ENCODE measurements at regions not wholly inside any gene's neighbourhood (a gene's known extent, or its start where the extent isn't known, plus 50 kb on each side); places are given as distances from the start of the nearest gene placed in this dataset.

DNA sequence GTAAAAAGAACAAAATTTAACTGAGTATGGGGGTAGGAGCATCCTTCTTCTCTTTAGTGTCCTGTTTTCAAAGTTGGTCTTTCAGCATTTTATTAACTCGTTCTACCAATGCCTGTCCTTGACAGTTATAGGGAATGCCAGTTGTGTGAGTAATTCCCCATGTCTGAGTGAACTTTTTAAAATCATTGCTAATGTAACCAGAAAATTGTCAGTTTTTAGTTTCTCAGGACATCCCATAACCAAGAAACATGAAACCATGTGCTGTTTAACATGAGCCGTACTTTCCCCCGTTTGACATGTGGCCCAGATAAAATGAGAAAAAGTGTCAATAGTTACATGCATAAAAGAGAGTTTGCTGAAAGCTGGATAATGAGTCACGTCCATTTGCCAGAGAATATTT lies 71.4 kb upstream of the ARL4D start:
- H3K4me2 ChIP-seq: no peak overlapping the region
- peaks cover 12% of the 10 kb centered on the region for H3K4me1 Mint-ChIP-seq
- H3K79me2 ChIP-seq (ENCODE audit: low read depth): no peaks in the 10 kb centered on the region

DNA sequence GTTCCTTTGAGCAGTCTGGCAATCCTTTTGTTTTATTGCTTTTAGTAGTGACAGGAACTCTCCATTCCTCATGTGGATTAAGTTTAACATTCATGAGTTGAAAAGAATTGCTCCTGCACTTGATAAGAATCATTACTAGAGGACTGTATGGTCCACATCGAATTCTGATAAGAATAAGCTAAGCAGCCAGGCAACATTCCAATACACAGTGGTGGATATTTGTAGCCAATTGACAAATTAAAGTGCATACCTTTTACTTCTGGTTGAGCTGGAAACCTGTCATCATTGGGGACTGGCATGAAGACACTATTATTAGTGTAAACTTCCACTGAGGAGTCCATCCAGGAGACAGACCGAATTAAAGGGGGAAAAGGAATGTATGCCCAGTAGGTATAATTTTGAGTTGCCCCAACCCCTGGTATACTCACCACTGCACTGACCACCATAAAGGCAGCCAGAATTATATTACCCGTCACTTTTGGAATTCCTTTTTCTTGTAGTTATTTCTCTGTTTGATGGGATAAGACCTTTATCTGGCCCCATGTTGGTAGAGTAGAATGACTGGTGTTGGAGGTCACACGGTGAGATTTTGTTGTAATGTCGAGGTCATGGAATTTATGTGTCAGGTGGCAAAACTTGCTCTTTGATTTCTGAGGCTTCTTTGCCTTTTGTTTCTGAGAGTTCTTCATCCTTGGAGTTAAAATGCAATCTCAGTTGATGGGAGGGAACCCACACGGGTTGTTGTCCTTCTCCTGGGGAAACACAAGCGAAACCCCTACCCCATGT lies 72.1 kb upstream of the ARL4D start:
- no peaks in the 10 kb centered on the region for H4K20me1 ChIP-seq (ENCODE audit: low read depth)
- Mint-ChIP-seq H3K27me3 (ENCODE audit: insufficient read depth, low read depth) (peaks cover 2% of the 10 kb centered on the region), H3K27ac (peak overlapping the region; percentile 36), H3K4me1 (peaks cover 8% of the 10 kb centered on the region), H3K36me3 (peaks cover 2% of the 10 kb centered on the region), H3K9me3 (peaks cover 4% of the 10 kb centered on the region), H3K4me3 (no peak overlapping the region)
- H3K27me3 ChIP-seq: no peaks in the 10 kb centered on the region
- H3K9me3 ChIP-seq (ENCODE audit: low read depth): no peaks in the 10 kb centered on the region
- no peak overlapping the region for H3K4me3 ChIP-seq
- no peak overlapping the region for H3K4me2 ChIP-seq
- no peak overlapping the region for H3K9ac ChIP-seq
- H3K27ac ChIP-seq: no peak overlapping the region
- no peaks in the 10 kb centered on the region for H3K36me3 ChIP-seq
- H2AFZ ChIP-seq (replicated peaks): no peak overlapping the region
- H3K79me2 ChIP-seq (ENCODE audit: low read depth): no peaks in the 10 kb centered on the region
- H3K4me1 ChIP-seq: peaks cover 7% of the 10 kb centered on the region
- H3F3A ChIP-seq (ENCODE audit: low read depth): peaks cover 8% of the 10 kb centered on the region
- no peak for TF ChIP-seq EZH2 (IDR thresholded peaks at IDR 0.05)
- TF ChIP-seq, protein P1, sequence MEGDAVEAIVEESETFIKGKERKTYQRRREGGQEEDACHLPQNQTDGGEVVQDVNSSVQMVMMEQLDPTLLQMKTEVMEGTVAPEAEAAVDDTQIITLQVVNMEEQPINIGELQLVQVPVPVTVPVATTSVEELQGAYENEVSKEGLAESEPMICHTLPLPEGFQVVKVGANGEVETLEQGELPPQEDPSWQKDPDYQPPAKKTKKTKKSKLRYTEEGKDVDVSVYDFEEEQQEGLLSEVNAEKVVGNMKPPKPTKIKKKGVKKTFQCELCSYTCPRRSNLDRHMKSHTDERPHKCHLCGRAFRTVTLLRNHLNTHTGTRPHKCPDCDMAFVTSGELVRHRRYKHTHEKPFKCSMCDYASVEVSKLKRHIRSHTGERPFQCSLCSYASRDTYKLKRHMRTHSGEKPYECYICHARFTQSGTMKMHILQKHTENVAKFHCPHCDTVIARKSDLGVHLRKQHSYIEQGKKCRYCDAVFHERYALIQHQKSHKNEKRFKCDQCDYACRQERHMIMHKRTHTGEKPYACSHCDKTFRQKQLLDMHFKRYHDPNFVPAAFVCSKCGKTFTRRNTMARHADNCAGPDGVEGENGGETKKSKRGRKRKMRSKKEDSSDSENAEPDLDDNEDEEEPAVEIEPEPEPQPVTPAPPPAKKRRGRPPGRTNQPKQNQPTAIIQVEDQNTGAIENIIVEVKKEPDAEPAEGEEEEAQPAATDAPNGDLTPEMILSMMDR (IDR thresholded peaks at IDR 0.05): no peak
- TF ChIP-seq EZH2phosphoT487 (IDR thresholded peaks at IDR 0.05): no peak
- DNase-seq (ENCODE audit: low spot score): no peak

More for the DNA sequence above, 71.4 kb upstream of the ARL4D start:
- H3K4me3 Mint-ChIP-seq: no peak overlapping the region
- Histone ChIP-seq H3K27me3 (no peaks in the 10 kb centered on the region), H3K4me1 (peaks cover 13% of the 10 kb centered on the region), H3K9ac (no peak overlapping the region), H3K27ac (no peak overlapping the region), H2AFZ (replicated peaks) (no peak overlapping the region), H3K4me3 (no peak overlapping the region), H3F3A (ENCODE audit: low read depth) (peaks cover 15% of the 10 kb centered on the region), H4K20me1 (ENCODE audit: low read depth) (no peaks in the 10 kb centered on the region), H3K36me3 (no peaks in the 10 kb centered on the region), H3K9me3 (ENCODE audit: low read depth) (no peaks in the 10 kb centered on the region)
- DNase-seq (ENCODE audit: low spot score): no peak
- H3K9me3 Mint-ChIP-seq: peaks cover 5% of the 10 kb centered on the region
- TF ChIP-seq EZH2 (IDR thresholded peaks at IDR 0.05): no peak
- TF ChIP-seq, protein P1 (IDR thresholded peaks at IDR 0.05): no peak
- TF ChIP-seq EZH2phosphoT487 (IDR thresholded peaks at IDR 0.05): no peak
- no peak overlapping the region for H3K27ac Mint-ChIP-seq
- H3K36me3 Mint-ChIP-seq: peaks cover 2% of the 10 kb centered on the region
- H3K27me3 Mint-ChIP-seq (ENCODE audit: insufficient read depth, low read depth): peaks cover 3% of the 10 kb centered on the region

DNA sequence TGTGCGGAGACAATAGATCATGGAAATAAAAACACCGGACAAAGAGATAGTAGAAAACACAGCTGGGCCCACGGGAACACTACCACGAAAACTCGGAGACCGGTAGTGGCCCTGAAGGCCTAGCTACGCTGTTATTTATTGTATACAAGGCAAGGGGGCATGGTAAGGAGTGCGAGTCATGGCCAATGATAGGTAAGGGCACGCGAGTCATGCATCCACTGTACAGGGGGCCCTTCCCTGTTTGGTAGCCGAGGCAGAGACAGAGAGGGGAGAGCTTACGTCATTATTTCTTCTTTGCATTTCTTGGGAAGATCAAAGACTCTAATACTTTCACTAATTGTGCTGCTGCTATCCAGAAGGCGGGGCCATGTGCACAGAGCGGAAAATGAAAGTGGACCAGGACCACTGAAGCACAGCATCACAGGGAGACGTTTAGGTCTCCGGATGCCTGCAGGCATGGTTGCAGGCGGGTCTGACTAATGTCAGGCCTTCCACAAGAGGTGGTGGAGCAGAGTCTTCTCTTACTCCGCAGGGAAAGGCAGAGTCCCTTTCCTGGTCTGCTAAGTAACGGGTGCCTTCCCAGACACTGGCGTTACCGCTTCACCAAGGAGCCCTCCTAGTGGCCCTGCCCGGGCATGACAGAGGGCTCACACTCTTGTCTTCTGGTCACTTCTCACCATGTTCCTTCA lies 74.4 kb upstream of the ARL4D start:
- Histone ChIP-seq H2AFZ (replicated peaks) (no peak overlapping the region), H3K27ac (no peak overlapping the region), H4K20me1 (ENCODE audit: low read depth) (no peaks in the 10 kb centered on the region), H3F3A (ENCODE audit: low read depth) (no peaks in the 10 kb centered on the region), H3K9me3 (ENCODE audit: low read depth) (peaks cover 6% of the 10 kb centered on the region), H3K27me3 (no peaks in the 10 kb centered on the region), H3K9ac (no peak overlapping the region), H3K4me3 (no peak overlapping the region), H3K79me2 (ENCODE audit: low read depth) (no peaks in the 10 kb centered on the region), H3K4me2 (no peak overlapping the region), H3K4me1 (no peaks in the 10 kb centered on the region), H3K36me3 (no peaks in the 10 kb centered on the region)
- DNase-seq (ENCODE audit: low spot score): peak; percentile 52
- Mint-ChIP-seq H3K36me3 (peaks cover 2% of the 10 kb centered on the region), H3K27me3 (ENCODE audit: insufficient read depth, low read depth) (peaks cover 2% of the 10 kb centered on the region), H3K4me1 (peaks cover 6% of the 10 kb centered on the region), H3K27ac (no peak overlapping the region), H3K4me3 (no peak overlapping the region), H3K9me3 (peaks cover 17% of the 10 kb centered on the region)
- TF ChIP-seq, protein P1 (IDR thresholded peaks at IDR 0.05): peak; percentile 39
- TF ChIP-seq EZH2 (IDR thresholded peaks at IDR 0.05) (no peak), EZH2phosphoT487 (IDR thresholded peaks at IDR 0.05) (no peak)
